MM.1S (cell line): ENCODE measurements at regions not wholly inside any gene's neighbourhood (a gene's known extent, or its start where the extent isn't known, plus 50 kb on each side); places are given as distances from the start of the nearest gene placed in this dataset.

Experiments used
- DNase-seq: peaks from one replicate; pipeline ENCODE4 v3.0.0-alpha.2; 2015
- H2AFZ ChIP-seq: fragments of 300-600 bp; sonication (generic); 2 replicates; pipeline ENCODE4 v1.6.0; 2016; ENCODE audit warnings: antibody characterized with exemption, low read length
- H3F3A ChIP-seq: fragments of 300-600 bp; sonication (generic); 2 replicates; pipeline ENCODE4 v1.6.1; 2016; ENCODE audit warnings: mild to moderate bottlenecking, antibody characterized with exemption, low read length, moderate library complexity, mixed read lengths; ENCODE audit not compliant: insufficient read depth
- H3K27ac ChIP-seq: fragments of 300-600 bp; sonication (generic); 2 replicates; pipeline ENCODE4 v1.5.1; 2016; ENCODE audit warnings: mild to moderate bottlenecking, low read length
- H3K27me3 ChIP-seq: fragments of 300-600 bp; sonication (generic); replicated peaks from 2 replicates; pipeline ENCODE4 v1.6.0; 2016; ENCODE audit warnings: low read length; ENCODE audit not compliant: insufficient read depth
- H3K36me3 ChIP-seq: fragments of 300-600 bp; sonication (generic); replicated peaks from 2 replicates; pipeline ENCODE4 v1.6.1; 2016; ENCODE audit warnings: mild to moderate bottlenecking, low read length, mixed read lengths; ENCODE audit not compliant: insufficient read depth
- H3K4me1 ChIP-seq: fragments of 300-600 bp; sonication (generic); 2 replicates; pipeline ENCODE4 v1.6.1; 2016; ENCODE audit warnings: low read length, mixed read lengths
- H3K4me2 ChIP-seq: fragments of 300-600 bp; sonication (generic); 2 replicates; pipeline ENCODE4 v1.6.0; 2016; ENCODE audit warnings: low read depth, low read length
- H3K4me3 ChIP-seq: fragments of 300-600 bp; sonication (generic); 2 replicates; pipeline ENCODE4 v1.5.1; 2016; ENCODE audit warnings: low read length, mixed read lengths
- H3K79me2 ChIP-seq: fragments of 300-600 bp; sonication (generic); 2 replicates; pipeline ENCODE4 v1.6.1; 2016; ENCODE audit warnings: mixed run types, low read length, mixed read lengths
- H3K9ac ChIP-seq: fragments of 300-600 bp; sonication (generic); 2 replicates; pipeline ENCODE4 v1.6.1; 2016; ENCODE audit warnings: low read length, mixed read lengths
- H3K9me2 ChIP-seq: fragments of 300-600 bp; sonication (generic); replicated peaks from 2 replicates; pipeline ENCODE4 v1.6.1; 2016; ENCODE audit warnings: mild to moderate bottlenecking, low read length, mixed read lengths; ENCODE audit not compliant: insufficient read depth
- H3K9me3 ChIP-seq: fragments of 300-600 bp; sonication (generic); replicated peaks from 2 replicates; pipeline ENCODE4 v1.6.1; 2016; ENCODE audit warnings: mild to moderate bottlenecking, low read length, mixed read lengths; ENCODE audit not compliant: insufficient read depth
- H4K20me1 ChIP-seq: fragments of 300-600 bp; sonication (generic); 2 replicates; pipeline ENCODE4 v1.6.1; 2016; ENCODE audit warnings: mild to moderate bottlenecking, low read length, moderate library complexity, mixed read lengths; ENCODE audit not compliant: insufficient read depth
- CTCF ChIP-seq: fragments of 300-600 bp; sonication (generic); IDR thresholded peaks from 2 replicates; pipeline ENCODE4 v1.5.1; 2016; ENCODE audit warnings: antibody characterized with exemption, low read length, mixed read lengths
- EZH2 ChIP-seq: fragments of 300-600 bp; sonication (generic); optimal IDR thresholded peaks from 2 replicates; pipeline ENCODE3; 2017; ENCODE audit warnings: low read depth, mild to moderate bottlenecking, antibody characterized with exemption, low read length, mixed read lengths
- EZH2phosphoT487 ChIP-seq: fragments of 300-600 bp; sonication (generic); IDR thresholded peaks from 2 replicates; pipeline ENCODE4 v1.6.1; 2018; ENCODE audit warnings: antibody characterized with exemption, low read length

- no peaks in the 10 kb centered on the region for H3K36me3 ChIP-seq
- H3K9ac ChIP-seq: peak overlapping the region; percentile 16; the same call in 1 of the 2 replicates
- no peaks in the 10 kb centered on the region for H4K20me1 ChIP-seq
- H3K9me2 ChIP-seq: no peaks in the 10 kb centered on the region
- H3K4me3 ChIP-seq: no peak overlapping the region
- no peak for TF ChIP-seq EZH2
- no peak for TF ChIP-seq EZH2phosphoT487
- no peak for TF ChIP-seq CTCF
- peak overlapping the region; percentile 29 for H3K4me2 ChIP-seq
- H3K27me3 ChIP-seq: no peaks in the 10 kb centered on the region
- peak overlapping the region; percentile 69 for H3K27ac ChIP-seq
- no peaks in the 10 kb centered on the region for H3K79me2 ChIP-seq
- DNase-seq: peak; percentile 77
- H3K4me1 ChIP-seq: peaks cover 19% of the 10 kb centered on the region
- H3F3A ChIP-seq: peaks cover 6% of the 10 kb centered on the region
- H3K9me3 ChIP-seq: no peaks in the 10 kb centered on the region
- peak overlapping the region; percentile 12; the same call in 1 of the 2 replicates for H2AFZ ChIP-seq
Observed at GRCh38 chr2:149877913-149878312, 290.3 kb upstream of the MMADHC start.

- TF ChIP-seq EZH2phosphoT487 (no peak), CTCF (no peak), EZH2 (no peak)
- H3K9ac ChIP-seq: no peak overlapping the region
- no peaks in the 10 kb centered on the region for H3K79me2 ChIP-seq
- no peaks in the 10 kb centered on the region for H3K36me3 ChIP-seq
- H3K4me1 ChIP-seq: peaks cover 19% of the 10 kb centered on the region
- H3K4me3 ChIP-seq: no peak overlapping the region
- no peaks in the 10 kb centered on the region for H4K20me1 ChIP-seq
- H3K27me3 ChIP-seq: no peaks in the 10 kb centered on the region
- no peak overlapping the region; the same call in 1 of the 2 replicates for H3K4me2 ChIP-seq
- H3K9me3 ChIP-seq: no peaks in the 10 kb centered on the region
- peak overlapping the region; percentile 69; the same call in 1 of the 2 replicates for H3K27ac ChIP-seq
- no peaks in the 10 kb centered on the region for H3K9me2 ChIP-seq
- DNase-seq: no peak
- H3F3A ChIP-seq: peaks cover 6% of the 10 kb centered on the region
- H2AFZ ChIP-seq: peak overlapping the region; percentile 12; the same call in 1 of the 2 replicates
Observed at GRCh38 chr2:149877074-149877473, 289.5 kb upstream of the MMADHC start.

GRCh38 chr2:149873936-149874335, 286.4 kb upstream of the MMADHC start:
- H3K27me3 ChIP-seq: no peaks in the 10 kb centered on the region
- H3K36me3 ChIP-seq: no peaks in the 10 kb centered on the region
- no peaks in the 10 kb centered on the region for H3K9me3 ChIP-seq
- H3K4me1 ChIP-seq: peaks cover 19% of the 10 kb centered on the region
- no peak for TF ChIP-seq EZH2
- no peak for TF ChIP-seq EZH2phosphoT487
- TF ChIP-seq CTCF: no peak
- no peaks in the 10 kb centered on the region for H4K20me1 ChIP-seq
- H3K79me2 ChIP-seq: no peaks in the 10 kb centered on the region
- no peak overlapping the region for H3K9ac ChIP-seq
- DNase-seq: no peak
- peaks cover 6% of the 10 kb centered on the region for H3F3A ChIP-seq
- H3K4me2 ChIP-seq: no peak overlapping the region
- no peak overlapping the region for H2AFZ ChIP-seq
- no peak overlapping the region for H3K27ac ChIP-seq
- no peak overlapping the region for H3K4me3 ChIP-seq
- no peaks in the 10 kb centered on the region for H3K9me2 ChIP-seq
